GM18499 (cell line): ENCODE measurements at regions not wholly inside any gene's neighbourhood (a gene's known extent, or its start where the extent isn't known, plus 50 kb on each side); places are given as distances from the start of the nearest gene placed in this dataset.

ENCODE experiments used
- ATAC-seq: cut with Tn5 transposase; IDR thresholded peaks from one replicate; pipeline ENCODE4 v1.9.1; 2021; ENCODE audit warnings: moderate number of reproducible peaks; ENCODE audit not compliant: insufficient read depth, unreplicated experiment

DNA sequence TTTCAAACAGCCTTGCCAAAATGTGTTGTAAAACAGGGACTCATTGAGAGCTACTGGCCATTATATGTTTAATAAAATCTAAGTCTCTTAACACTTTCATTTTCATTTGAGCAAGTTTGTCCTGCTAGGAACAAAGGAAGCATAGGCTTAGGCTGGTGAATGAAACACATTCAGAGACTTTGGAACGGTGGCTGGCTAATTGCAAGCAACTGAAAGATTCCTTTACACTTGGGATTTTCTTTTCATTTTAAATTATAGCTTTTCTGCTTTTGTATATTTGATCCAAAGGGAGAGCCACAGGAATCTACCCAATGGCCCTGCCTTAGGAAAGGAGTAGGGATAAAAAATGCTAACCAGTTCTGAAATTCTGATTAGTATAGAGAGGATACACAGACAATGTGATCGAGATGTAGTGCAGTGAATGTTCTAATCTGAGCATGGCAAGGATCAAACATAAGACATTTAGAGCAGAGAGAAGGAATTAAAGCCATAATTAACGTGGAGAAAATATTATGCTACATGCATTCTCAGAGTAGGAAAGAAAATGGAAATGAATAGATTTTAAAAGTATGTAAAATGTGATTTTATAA, 911.4 kb upstream of the SLC39A10 start:
- no peak for ATAC-seq

DNA sequence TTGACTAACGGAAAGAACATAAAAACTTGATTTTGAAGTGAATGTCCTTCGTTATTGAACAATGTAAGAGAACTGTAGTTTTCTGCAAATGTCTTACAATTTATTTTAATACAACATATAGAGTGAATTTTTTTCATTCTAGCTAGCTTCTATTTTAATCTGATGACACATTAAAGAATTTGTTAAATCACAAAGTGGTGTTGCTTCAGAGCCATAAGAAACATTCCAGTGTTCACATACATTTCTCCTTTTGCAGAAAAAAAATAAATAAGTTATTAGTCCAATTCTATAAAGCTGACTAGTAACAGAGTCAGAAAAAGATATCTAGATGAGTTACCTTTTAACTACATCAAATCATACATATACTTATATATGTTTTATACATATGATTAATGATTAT, 914.3 kb upstream of the SLC39A10 start:
- ATAC-seq: no peak

DNA sequence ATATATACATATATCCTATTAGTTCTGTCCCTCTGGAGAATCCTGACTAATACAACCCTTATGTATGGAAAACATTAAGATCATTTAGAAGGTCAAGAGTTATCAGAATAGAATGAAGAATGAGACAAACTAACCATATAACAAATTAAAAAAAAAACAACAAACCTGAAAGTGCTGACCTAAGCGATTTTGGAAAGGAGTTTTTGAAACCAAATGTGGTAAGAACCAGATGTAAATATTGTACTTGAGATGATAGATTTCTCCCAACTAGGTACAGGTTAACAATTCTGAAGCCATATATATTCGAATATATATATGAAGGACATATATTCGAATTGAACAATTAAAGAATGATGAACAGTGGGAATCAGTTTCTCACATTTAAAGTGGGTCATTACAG, 917.8 kb upstream of the SLC39A10 start:
- no peak for ATAC-seq

DNA sequence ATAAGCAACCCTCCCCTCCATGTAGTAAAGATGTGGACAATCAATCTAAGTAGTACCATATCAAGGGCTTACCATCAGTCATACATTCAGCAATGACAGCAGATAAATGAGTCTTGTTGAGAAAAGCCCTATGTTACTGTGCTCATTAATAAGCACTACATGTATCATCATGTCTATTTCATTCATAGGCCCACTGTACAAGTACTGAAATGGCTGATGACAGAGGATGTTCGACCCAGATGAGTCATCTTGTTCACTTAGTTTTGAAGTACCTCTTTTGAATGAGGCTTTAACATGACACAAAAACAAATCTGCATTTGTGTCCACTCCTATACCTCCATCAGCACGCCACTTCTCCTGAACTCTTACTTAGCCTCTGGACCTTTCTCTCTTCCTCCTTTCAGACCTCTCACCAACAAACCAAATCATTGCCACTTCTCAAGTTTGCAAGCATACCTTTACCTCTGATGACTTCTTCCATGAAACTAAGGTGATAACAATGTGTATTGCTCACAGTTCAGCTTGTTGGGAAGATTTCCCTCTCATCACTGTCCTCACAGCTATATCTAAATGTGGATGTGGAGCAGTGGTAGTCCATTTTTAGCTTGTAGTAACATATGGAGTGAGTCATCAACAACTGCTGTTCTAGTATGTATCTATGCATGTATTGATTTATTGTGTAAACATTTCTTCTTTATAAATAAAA, 921.0 kb upstream of the SLC39A10 start:
- no peak for ATAC-seq

DNA sequence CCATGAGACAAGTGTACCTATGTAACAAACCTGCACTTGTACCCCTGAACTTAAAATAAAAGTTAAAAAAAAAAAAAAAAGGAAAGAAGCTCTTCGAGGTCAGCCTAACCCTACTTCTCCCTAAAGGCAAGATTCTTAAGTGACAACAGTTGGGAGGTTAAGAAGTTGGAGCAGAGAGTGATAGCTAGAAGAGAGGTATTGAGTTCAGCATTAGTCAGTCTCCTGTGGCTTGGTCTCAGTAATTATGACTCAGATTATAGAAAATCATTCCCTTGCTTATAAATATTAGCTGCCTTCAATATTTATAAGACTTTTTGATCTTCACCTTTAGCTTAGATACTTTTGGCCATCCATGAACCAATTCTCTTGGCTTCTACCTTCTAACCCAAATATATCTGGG, 926.8 kb upstream of the SLC39A10 start:
- ATAC-seq: no peak

DNA sequence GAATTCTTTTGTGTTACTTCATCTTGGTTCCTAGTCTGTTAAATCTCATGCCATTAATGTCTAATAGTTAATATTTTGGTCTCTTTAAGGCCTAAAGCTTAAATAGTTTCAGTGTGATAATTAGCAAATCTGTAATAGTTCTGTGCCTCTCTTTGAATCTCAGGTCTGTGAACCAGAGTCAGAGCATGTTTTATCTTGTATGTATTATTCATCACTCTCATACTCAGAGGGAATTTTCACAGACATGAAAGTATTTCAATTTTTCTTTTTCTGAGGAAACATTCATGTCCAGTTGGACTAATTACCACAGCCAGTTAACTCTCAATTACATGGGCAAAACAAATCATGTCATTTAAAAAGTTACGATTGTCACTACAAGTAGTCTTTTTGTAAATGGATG, 931.9 kb upstream of the SLC39A10 start:
- ATAC-seq: no peak

DNA sequence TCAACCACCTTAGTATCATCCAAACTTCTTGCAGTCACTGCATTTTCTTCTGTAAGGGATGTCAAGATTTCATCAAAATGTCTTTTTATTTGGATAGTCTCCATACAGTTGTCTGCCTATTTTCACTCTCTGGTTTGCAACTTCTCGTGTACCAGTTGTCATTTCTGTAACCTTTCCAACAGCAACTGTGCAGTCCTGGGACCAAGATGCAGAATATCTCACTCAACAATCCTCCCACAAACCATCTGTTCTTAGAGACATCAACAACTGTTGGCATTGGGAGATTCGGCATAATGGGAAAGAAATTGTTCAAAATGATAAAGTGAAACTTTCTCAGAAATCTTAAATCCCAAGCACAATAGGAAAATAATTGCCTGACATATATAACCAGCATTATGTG, 933.6 kb upstream of the SLC39A10 start:
- no peak for ATAC-seq

DNA sequence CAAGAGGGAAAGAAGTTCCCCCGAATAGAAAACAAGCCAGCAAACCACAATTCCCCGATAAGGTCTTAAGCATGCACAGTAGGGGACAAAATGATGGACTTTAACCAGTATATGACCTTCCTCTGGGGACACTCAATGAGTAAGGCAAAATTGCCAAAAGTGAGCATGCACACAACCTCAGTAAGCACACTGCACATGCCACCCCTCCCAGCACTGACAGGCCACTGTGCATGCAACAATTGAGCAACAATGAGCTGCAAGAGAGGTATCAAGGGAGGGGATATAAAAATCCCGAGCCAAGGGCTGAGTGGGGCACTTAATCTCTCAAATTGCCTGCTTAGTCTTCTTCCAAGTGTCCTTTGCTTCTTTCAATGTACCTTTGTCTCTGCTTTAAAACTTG, 935.8 kb upstream of the SLC39A10 start:
- ATAC-seq: no peak

DNA sequence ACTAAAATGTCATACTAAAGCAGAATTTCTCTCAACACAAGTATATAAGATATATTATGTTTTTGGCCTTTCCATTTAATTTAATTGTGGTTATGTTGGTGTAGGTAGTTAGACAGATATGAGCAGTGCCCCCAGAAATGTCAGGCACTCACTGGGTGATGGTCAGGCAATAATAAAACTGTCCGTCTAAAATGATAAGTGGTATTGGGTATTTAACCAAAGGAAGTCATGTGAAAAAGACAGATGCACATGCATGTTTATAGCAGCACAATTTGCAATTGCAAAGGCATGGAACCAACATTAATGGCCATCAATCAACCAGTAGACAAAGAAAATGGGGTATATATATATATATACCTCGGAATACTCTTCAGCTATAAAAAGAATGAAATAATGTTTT, 936.6 kb upstream of the SLC39A10 start:
- no peak for ATAC-seq

DNA sequence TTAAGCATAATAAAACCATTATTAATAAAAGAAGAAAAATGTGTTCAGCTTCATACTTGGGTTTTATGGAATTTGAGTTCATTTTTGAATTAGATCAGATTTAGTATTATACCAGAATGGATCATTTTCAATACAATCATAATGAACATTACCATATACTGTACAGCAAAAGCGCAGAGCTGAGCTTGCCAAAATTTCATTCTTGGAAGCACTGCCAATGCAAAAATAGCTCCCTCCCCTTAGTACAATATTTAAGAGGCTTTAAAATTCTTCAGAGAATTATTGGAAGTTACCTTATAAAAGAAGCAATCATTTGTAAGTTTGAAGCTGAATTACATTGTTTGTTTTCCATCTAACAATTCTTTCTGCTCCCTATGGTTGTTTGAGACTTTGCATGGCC, 938.1 kb upstream of the SLC39A10 start:
- ATAC-seq: no peak

DNA sequence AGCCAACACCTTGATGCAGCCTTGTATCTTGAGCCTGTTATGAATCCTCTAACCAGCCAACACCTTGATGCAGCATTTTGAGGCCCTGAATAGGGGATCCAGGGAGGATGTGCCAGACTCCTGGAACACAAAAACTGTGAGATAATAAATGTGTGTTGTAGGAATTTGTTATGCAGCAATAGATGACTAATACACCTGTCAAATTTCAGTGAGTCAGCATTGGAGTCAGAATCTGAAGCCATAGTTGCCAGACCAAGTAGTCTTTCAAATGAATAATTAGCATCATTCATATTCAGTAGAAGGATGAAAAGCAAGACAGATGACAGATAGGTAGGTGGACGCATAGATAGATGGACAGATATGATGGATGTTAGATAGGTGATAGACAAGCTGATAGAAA, 942.5 kb upstream of the SLC39A10 start:
- ATAC-seq: no peak

DNA sequence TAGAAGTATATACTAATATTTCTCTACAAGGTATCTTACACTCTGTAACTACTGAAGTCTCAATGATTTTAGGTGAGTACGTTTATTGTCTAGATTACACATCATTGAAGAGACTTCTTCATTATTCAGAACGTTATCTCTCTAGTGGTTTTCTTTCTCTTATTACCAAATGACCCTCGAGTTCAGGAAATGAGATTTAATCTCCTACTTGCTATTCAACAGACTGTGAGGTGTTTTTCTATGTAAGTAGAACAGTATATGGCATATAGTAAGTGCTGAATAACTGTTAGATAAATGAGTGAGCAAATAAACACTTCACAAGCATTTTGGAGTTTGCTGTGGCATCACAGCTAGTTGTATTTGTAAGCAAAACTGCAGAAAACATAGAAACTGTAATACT, 947.2 kb upstream of the SLC39A10 start:
- no peak for ATAC-seq

DNA sequence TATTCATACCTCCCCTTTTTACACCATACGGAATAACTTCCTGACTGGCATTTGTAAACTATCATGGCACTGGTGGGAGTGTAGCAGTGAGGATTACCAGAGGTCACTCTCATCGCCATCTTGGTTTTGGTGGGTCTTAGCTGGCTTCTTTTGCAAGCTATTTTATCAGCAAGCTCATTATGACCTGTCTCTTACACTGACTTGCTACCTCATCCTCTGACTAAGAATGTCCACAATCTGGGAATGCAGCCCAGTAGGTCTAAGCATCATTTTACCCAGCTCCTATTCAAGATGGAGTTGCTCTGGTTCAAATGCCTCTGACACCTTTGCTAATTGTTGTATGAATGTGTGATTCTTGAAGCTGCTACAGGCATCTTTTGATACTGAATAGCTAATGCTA, 950.8 kb upstream of the SLC39A10 start:
- ATAC-seq: no peak

DNA sequence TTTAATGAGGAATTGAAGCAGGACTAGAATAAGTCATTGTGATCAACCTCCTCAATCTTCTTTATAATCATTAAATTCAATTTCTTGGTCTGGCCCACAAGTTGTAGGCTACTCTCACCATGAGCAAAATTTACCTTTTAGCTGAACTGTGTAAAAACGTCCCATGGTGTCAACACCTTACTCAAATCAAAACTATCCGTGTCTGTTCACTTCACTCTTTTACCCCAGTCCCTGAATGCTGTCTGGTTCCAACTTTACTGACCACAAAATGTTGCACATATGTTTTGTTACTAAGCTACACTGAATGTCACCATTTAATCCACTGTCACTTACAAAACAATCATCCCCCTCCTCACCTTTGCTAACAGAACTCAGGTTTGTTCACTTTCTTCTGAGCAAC, 951.6 kb upstream of the SLC39A10 start:
- no peak for ATAC-seq

DNA sequence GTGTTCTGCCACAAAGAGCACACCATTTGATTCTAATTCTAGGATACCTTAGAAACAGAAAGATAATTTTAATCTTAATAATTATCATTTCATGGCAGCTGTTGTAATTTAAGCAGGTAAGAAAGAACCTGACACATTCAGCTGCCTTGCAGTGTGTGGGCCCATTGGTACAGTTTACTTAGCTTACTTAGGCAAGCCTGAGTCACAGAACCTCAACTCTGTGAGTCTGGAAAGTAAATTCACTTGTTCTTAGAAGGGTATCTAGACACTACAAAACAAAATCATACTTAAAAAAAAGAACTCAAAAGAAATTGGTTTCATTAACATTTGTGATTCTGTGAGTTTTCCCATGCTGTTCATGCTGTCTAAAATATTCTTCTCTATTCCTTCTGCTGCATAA, 956.3 kb upstream of the SLC39A10 start:
- no peak for ATAC-seq

DNA sequence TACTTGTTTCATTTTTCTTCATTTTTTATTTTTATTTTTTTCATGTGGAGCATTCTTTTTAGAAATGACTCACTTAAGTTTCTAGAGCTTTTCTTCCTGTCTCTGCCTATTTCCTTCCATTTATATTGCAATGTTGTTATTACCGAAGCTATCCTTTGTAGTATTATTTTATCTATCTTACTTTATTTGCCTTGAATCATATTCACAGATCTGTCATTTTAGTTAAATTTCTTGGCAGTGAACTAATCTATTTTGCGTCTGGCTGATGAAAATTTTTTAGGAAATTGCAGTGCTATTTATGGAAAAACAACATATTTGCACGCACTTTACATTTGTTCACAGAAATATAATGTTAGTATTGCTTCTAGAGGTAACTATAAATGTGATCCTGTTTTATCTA, 956.9 kb upstream of the SLC39A10 start:
- ATAC-seq: no peak

DNA sequence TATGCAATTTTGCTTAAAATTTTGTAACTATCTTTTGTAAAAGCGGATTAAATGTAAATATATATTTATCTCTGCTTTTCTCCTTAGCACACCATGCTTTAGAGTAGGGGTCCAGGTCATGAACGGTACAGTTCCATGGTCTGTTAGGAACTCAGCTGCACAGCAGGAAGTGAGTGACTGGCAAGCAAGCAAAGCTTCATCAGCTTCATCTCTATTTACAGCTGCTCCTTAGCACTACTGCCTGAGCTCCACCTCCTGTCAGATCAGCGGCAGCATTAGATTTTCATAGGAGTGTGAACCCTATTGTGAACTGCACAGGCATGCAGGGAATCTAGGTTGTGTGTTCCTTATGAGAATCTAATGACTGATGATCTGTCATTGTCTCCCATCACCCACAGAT, 959.0 kb upstream of the SLC39A10 start:
- no peak for ATAC-seq

DNA sequence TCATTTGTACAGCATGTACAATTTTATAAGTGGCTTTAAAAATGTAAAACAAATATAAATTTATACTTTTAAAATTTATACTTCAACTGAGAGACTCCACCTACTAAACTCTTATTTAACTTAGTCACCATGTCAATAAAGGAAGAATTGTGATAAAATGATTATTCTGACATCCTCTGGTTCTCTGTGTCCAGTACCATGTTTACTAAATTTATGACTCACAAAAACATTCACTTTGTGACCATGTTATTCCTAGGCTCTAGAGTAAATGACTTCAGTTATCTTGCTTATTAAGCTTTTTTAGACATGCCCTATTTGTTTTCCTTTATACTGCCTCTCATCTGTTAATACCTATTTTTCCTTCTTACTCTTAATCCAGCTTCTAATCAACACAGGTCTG, 959.6 kb upstream of the SLC39A10 start:
- no peak for ATAC-seq

DNA sequence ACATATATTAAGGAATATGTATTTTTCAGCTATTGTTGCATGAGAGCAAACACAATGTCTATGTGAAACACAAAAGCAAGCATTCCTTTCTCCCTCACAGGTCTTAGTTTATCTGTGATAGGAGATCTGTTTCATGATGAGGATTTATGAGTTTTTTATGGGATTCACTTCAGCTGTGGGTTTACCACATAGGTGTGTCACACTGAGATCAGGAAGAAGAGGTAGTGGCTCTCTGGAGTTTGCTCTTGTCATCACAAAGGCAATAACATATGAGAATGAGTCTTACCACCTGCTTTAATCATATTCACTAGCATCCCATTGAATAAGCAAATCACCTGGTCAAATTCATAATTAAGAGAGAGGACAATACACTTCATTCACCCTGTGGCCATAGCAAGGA, 960.3 kb upstream of the SLC39A10 start:
- ATAC-seq: no peak

DNA sequence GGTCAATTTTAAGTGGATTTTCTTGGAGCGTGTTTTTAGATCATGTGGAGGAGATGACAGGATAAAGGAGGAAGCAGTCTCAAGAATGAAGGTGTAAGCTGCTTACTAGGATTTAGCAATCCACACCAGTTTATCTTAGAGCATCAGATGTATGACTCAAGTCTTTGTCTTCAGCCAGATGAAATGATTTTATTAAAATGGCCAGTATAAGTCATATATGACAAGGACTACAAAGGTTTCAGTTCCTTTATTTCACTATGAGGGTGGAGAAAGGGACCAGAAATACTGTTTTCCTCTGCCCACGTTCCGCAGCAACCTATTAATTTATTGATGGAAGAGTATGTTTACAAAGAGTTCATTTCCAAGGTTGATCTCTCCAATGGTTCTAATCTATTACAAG, 970.5 kb upstream of the SLC39A10 start:
- no peak for ATAC-seq

DNA sequence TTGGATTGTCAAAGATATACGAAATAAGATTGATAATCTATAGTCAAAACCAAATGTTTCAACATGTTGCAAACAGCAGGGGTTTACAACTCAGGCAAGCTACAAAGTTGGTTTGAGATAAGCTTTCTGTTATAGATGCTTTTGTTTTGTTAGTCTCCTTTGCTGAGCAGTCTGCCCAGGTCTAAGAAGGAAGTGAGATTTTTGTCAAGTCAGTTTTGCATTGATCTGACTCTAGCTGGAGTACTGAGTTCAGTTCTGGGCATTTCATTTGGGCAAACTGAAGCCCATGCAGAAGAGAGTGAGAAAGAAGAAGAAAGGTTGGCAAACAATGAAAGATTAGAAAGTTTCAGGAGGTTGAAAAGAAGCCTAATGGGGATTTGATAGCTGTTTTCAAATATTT, 983.0 kb upstream of the SLC39A10 start:
- ATAC-seq: no peak

DNA sequence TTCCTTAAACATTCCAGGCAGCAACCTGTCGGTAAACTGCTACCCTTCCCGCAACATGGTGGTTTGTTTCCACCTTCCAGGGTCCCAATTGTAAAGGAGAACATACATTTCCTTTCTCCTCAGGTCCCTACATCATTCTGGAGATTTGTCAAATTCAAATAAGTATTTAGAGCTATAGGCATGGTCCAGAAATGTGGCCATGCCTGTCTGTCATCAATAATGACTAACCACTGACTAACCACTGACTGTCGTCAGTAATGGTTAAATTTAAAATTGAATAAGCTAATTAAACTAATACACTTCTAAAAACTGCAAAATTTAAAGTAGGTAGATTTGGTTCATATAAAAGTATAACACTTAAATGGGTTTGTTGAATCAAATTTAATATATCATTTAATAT, 984.0 kb upstream of the SLC39A10 start:
- no peak for ATAC-seq

DNA sequence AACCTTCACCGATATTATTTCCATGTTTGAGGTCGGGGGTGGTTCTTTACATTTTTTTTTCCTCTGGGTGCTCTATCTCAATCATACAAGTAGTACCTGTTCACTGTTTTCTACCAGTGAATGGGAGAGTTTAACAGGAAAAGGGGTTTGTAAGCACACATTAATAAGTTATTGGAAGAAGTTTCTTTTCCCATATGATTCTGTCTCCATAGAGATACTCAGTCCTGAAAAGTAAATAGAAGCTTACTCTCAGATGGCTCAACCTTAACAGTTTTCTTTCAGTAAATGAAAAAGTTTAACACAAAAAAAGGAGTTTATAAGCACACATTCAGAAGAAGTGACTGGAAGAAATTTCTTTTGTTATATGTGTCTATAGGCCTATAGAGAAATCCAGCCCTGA, 995.6 kb upstream of the SLC39A10 start:
- ATAC-seq: no peak
